Ovary (tissue), 3 donors: ENCODE measurements at regions not wholly inside any gene's neighbourhood (a gene's known extent, or its start where the extent isn't known, plus 50 kb on each side); places are given as distances from the start of the nearest gene placed in this dataset.

Experiments used
- CTCF ChIP-seq, 3 donors: fragments of 450-650 bp in 2 of 3; fragments of 200-600 bp in 1 of 3; IDR thresholded peaks; one replicate each; pipeline versions ENCODE4 v1.5.1 to v1.8.0; 2016 to 2022; ENCODE audit warnings: antibody characterized with exemption in 3 of 3, mild to moderate bottlenecking in 1 of 3
- POLR2A ChIP-seq: fragments of 450-650 bp; IDR thresholded peaks from one replicate; pipeline ENCODE4 v1.6.1; 2017; ENCODE audit warnings: antibody characterized with exemption, mild to moderate bottlenecking, moderate library complexity
- donor health status: DM: no; HTN: no; CAD: no.

GRCh38 chr3:162263596-162263995 is 767.0 kb downstream of the OTOL1 start:
- no peak for TF ChIP-seq CTCF (IDR thresholded peaks at IDR 0.05)
- no peak for TF ChIP-seq POLR2A
